Colon (tissue), 2 donors: ENCODE measurements at regions not wholly inside any gene's neighbourhood (a gene's known extent, or its start where the extent isn't known, plus 50 kb on each side); places are given as distances from the start of the nearest gene placed in this dataset.

Experiments
- FAIRE-seq: peaks from 2 replicates; lab custom pipeline; 2012; peaks lifted over from hg19 to GRCh38; lab: Jason Lieb, UNC
- donor health status: control.
- donor health status: control.

GRCh38 chr2:48107326-48107925, 201.1 kb upstream of the FBXO11 start:
- FAIRE-seq = no peak

- no peak for FAIRE-seq
Observed at GRCh38 chr2:48108455-48108854, 202.2 kb upstream of the FBXO11 start.

GRCh38 chr2:48109491-48110204, 203.3 kb upstream of the FBXO11 start:
- no peak for FAIRE-seq

GRCh38 chr2:48110492-48110891, 204.0 kb upstream of the FOXN2 start:
- FAIRE-seq = no peak

- no peak for FAIRE-seq
Observed at GRCh38 chr2:48112911-48113680, 201.4 kb upstream of the FOXN2 start.

GRCh38 chr2:48113767-48114166, 200.7 kb upstream of the FOXN2 start:
- FAIRE-seq = no peak

- FAIRE-seq = no peak
Observed at GRCh38 chr2:48114256-48114655, 200.2 kb upstream of the FOXN2 start.

- no peak for FAIRE-seq
Observed at GRCh38 chr2:48116497-48116896, 198.0 kb upstream of the FOXN2 start.

- no peak for FAIRE-seq
Observed at GRCh38 chr2:48118895-48119294, 195.6 kb upstream of the FOXN2 start.

- no peak for FAIRE-seq
Observed at GRCh38 chr2:48120112-48120511, 194.4 kb upstream of the FOXN2 start.

GRCh38 chr2:48120759-48121242, 193.7 kb upstream of the FOXN2 start:
- no peak for FAIRE-seq

GRCh38 chr2:48122166-48122565, 192.3 kb upstream of the FOXN2 start:
- FAIRE-seq = no peak

- FAIRE-seq = no peak
Observed at GRCh38 chr2:48124592-48124991, 189.9 kb upstream of the FOXN2 start.

- no peak for FAIRE-seq
Observed at GRCh38 chr2:48126162-48126561, 188.3 kb upstream of the FOXN2 start.

- no peak for FAIRE-seq
Observed at GRCh38 chr2:48127612-48128191, 186.8 kb upstream of the FOXN2 start.

- FAIRE-seq = no peak
Observed at GRCh38 chr2:48129293-48129950, 185.1 kb upstream of the FOXN2 start.

GRCh38 chr2:48131539-48132270, 182.8 kb upstream of the FOXN2 start:
- no peak for FAIRE-seq

GRCh38 chr2:48132271-48132625, 182.2 kb upstream of the FOXN2 start:
- FAIRE-seq = no peak

GRCh38 chr2:48134704-48135103, 179.8 kb upstream of the FOXN2 start:
- FAIRE-seq = no peak

GRCh38 chr2:48135797-48136196, 178.7 kb upstream of the FOXN2 start:
- no peak for FAIRE-seq

- FAIRE-seq = no peak
Observed at GRCh38 chr2:48137829-48138228, 176.7 kb upstream of the FOXN2 start.

- no peak for FAIRE-seq
Observed at GRCh38 chr2:48138898-48139297, 175.6 kb upstream of the FOXN2 start.
